Spleen (tissue), 7 donors: ENCODE measurements at regions not wholly inside any gene's neighbourhood (a gene's known extent, or its start where the extent isn't known, plus 50 kb on each side); places are given as distances from the start of the nearest gene placed in this dataset.

ENCODE experiments used
- POLR2A ChIP-seq, 3 donors: fragments of 450-650 bp; IDR thresholded peaks; one replicate each; pipeline ENCODE4 v1.5.1; 2017; ENCODE audit warnings: antibody characterized with exemption in 3 of 3, mild to moderate bottlenecking in 1 of 3
- TF ChIP-seq, protein P1 (sequence below), 11 experiments: fragments of 200-600 bp in 7 of 11; fragments of 450-650 bp in 4 of 11; sonication (generic) in 4 of 11; IDR thresholded peaks in 8 of 11; conservative IDR thresholded peaks in 3 of 11; 1 replicate in 7 of 11; 2 replicates in 4 of 11; pipeline versions ENCODE4 v1.4.0 to v1.8.0; 2016 to 2021; ENCODE audit warnings: antibody characterized with exemption in 11 of 11, inconsistent platforms in 4 of 11, mild to moderate bottlenecking in 1 of 11
- donor health status: DM: no; HTN: no; CAD: no; lungs with moderate emphysema.
- donor health status: DM: no; HTN: no; CAD: no.
- donor health status: DM: no; HTN: no; CAD: no.

DNA sequence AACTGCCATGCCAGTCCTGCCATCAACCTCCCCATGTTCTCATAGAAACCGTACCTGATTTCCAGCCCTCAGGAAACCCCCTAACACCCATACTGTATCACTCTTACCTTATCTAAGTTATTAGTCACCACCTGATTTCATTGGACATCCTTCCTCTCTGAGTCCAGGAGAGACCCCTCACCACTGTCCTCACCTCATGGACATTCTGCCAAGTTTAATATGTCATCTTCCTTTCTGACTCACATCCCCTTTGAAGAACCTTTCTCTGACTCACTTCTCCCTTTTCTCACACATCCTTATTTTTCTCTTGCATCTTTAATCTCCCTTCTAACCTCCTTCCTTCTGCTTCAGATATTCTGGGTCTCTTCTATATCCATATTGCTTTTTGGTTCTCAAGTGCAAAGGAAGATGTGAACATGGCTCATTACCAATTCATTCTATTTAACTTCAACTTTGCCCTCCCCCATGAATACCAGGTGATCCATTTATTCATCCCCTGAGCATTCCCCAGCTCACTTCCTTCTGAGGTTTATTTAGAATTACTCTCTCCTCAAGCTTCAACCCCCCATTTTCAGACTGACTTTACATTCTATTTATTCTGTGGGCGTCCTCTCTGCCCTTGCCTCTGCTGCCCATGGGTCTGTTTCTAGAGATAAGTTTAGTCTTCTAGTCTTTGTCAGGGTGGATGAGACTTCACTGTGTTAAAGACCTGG, 206.8 kb upstream of the ESRRG start:
- TF ChIP-seq, protein P1, sequence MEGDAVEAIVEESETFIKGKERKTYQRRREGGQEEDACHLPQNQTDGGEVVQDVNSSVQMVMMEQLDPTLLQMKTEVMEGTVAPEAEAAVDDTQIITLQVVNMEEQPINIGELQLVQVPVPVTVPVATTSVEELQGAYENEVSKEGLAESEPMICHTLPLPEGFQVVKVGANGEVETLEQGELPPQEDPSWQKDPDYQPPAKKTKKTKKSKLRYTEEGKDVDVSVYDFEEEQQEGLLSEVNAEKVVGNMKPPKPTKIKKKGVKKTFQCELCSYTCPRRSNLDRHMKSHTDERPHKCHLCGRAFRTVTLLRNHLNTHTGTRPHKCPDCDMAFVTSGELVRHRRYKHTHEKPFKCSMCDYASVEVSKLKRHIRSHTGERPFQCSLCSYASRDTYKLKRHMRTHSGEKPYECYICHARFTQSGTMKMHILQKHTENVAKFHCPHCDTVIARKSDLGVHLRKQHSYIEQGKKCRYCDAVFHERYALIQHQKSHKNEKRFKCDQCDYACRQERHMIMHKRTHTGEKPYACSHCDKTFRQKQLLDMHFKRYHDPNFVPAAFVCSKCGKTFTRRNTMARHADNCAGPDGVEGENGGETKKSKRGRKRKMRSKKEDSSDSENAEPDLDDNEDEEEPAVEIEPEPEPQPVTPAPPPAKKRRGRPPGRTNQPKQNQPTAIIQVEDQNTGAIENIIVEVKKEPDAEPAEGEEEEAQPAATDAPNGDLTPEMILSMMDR (IDR thresholded peaks at IDR 0.05 in 8 of 11, conservative IDR thresholded peaks at IDR 0.05 in 3 of 11): no peak
- no peak for TF ChIP-seq POLR2A (IDR thresholded peaks at IDR 0.05)
